ENCODE measurements at regions not wholly inside any gene's neighbourhood (a gene's known extent, or its start where the extent isn't known, plus 50 kb on each side); places are given as distances from the start of the nearest gene placed in this dataset.
A peak's percentile ranks its signal among the peaks of the same experiment; 100 is the strongest.

GRCh38 chr16:86765389-86766026 lies 187.2 kb downstream of the FOXL1 start:
- no peak for TF ChIP-seq CTCF (IDR thresholded peaks at IDR 0.05)
- Mint-ChIP-seq H3K4me1 (peaks cover 53% of the 10 kb centered on the region), H3K36me3 (ENCODE audit: low read depth) (no peaks in the 10 kb centered on the region), H3K4me3 (no peak overlapping the region), H3K9me3 (peaks cover 10% of the 10 kb centered on the region), H3K27me3 (ENCODE audit: low read depth, poor library complexity) (peaks cover 51% of the 10 kb centered on the region), H3K27ac (no peak overlapping the region)
- DNase-seq: no peak

- Mint-ChIP-seq H3K4me1 (peaks cover 54% of the 10 kb centered on the region), H3K4me3 (no peak overlapping the region), H3K27me3 (ENCODE audit: low read depth, poor library complexity) (peaks cover 39% of the 10 kb centered on the region), H3K9me3 (peaks cover 20% of the 10 kb centered on the region), H3K36me3 (ENCODE audit: low read depth) (no peaks in the 10 kb centered on the region), H3K27ac (no peak overlapping the region)
- TF ChIP-seq CTCF (IDR thresholded peaks at IDR 0.05): no peak
- no peak for DNase-seq
These were observed 188.4 kb downstream of the FOXL1 start for GRCh38 chr16:86766700-86767099.

DNA sequence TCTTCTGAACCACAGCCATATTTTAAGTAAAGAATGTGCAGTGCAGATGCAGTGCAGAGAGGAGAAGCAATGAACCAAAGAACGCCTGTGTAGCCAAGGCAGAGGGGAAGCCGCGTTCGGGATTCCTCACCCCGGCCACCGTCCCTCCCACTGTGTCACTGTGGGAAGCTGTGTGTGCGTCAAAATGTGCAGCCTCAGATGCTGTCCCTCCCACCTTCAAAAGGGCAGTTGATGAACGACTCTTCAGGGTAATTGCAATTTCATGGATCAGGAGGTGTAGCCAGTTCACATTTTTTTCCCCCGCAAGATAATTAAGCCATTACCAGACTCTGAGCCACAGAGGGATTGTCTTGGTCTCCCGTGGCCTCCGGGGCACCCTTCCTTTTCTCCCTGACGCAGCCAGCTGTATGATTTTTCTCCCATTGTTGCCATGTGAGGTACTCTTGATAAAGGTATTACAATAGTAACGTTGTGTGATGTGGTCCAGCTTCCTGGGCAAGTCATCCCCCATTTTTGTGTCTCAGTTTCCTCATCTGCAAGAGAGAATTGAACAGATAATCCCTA lies 190.0 kb downstream of the FOXL1 start:
- Mint-ChIP-seq H3K9me3 (peaks cover 20% of the 10 kb centered on the region), H3K4me1 (peaks cover 61% of the 10 kb centered on the region), H3K27ac (no peak overlapping the region), H3K27me3 (ENCODE audit: low read depth, poor library complexity) (peaks cover 34% of the 10 kb centered on the region), H3K4me3 (no peak overlapping the region), H3K36me3 (ENCODE audit: low read depth) (no peaks in the 10 kb centered on the region)
- TF ChIP-seq CTCF (IDR thresholded peaks at IDR 0.05): no peak
- peak; percentile 58 for DNase-seq

GRCh38 chr16:86768999-86769398 lies 190.7 kb downstream of the FOXL1 start:
- H3K36me3 Mint-ChIP-seq (ENCODE audit: low read depth): no peaks in the 10 kb centered on the region
- no peak overlapping the region for H3K4me3 Mint-ChIP-seq
- H3K27ac Mint-ChIP-seq: no peak overlapping the region
- no peak for TF ChIP-seq CTCF (IDR thresholded peaks at IDR 0.05)
- peaks cover 30% of the 10 kb centered on the region for H3K27me3 Mint-ChIP-seq (ENCODE audit: low read depth, poor library complexity)
- peaks cover 20% of the 10 kb centered on the region for H3K9me3 Mint-ChIP-seq
- DNase-seq: no peak
- peaks cover 61% of the 10 kb centered on the region for H3K4me1 Mint-ChIP-seq

DNA sequence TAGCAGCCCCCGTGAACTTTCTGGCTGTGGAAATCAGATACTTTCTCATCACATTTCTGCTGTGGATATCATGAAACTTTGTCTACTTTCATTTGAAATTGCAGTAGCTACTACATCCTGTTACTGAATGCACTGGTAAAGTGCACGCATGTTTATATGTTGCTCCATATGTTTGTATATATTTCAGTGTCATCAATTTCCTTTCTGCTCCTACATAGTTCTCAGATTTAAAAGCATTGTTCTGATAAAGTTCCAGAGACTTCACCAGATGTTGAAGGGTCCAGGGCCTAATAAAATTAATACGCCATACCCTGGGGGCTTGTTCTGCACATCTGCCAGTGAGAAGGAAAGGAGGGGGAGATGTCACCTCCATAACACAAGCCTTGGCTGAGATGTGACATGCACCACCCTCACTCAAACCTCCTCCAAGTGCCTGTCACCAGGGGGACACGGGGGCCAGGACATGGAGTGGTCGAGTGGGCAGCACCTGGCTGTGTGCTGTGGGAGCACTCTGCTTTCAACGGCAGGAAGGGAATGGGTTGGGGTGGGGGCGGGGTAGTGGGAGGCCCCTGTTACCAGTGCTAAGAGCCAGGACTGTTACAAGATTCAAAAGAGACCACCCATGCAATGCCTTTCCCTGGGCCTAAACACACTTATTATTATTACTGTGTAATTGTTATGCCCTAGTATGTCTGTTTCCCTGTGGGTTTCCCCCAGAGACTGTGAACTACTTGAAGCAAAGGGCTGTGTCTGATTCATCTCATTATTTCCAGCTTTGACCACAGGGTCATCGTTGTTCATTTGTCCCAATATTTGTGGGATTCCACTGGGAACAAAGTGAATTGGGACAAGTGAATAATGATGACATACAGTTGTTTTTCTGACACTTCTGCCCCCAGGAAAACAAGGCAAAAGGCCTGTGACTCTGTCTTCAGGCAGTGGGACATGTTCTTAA lies 193.4 kb downstream of the FOXL1 start:
- no peak for TF ChIP-seq CTCF (IDR thresholded peaks at IDR 0.05)
- peaks cover 74% of the 10 kb centered on the region for H3K4me1 Mint-ChIP-seq
- peaks cover 16% of the 10 kb centered on the region for H3K9me3 Mint-ChIP-seq
- H3K4me3 Mint-ChIP-seq: no peak overlapping the region
- peak overlapping the region; percentile 90 for H3K27ac Mint-ChIP-seq
- no peak for DNase-seq
- no peaks in the 10 kb centered on the region for H3K36me3 Mint-ChIP-seq (ENCODE audit: low read depth)
- H3K27me3 Mint-ChIP-seq (ENCODE audit: low read depth, poor library complexity): peaks cover 28% of the 10 kb centered on the region

All from nephron progenitor cell (in vitro differentiated cells).